C4-2B (cell line): ENCODE measurements at regions not wholly inside any gene's neighbourhood (a gene's known extent, or its start where the extent isn't known, plus 50 kb on each side); places are given as distances from the start of the nearest gene placed in this dataset.

Source experiments
- ZFX ChIP-seq: fragments of 450-650 bp; IDR thresholded peaks from 2 replicates; pipeline ENCODE4 v1.6.1; 2017
- TF ChIP-seq, protein P1 (sequence below): fragments of 450-650 bp; conservative IDR thresholded peaks from 2 replicates; pipeline ENCODE4 v1.5.1; 2017; ENCODE audit warnings: mild to moderate bottlenecking

DNA sequence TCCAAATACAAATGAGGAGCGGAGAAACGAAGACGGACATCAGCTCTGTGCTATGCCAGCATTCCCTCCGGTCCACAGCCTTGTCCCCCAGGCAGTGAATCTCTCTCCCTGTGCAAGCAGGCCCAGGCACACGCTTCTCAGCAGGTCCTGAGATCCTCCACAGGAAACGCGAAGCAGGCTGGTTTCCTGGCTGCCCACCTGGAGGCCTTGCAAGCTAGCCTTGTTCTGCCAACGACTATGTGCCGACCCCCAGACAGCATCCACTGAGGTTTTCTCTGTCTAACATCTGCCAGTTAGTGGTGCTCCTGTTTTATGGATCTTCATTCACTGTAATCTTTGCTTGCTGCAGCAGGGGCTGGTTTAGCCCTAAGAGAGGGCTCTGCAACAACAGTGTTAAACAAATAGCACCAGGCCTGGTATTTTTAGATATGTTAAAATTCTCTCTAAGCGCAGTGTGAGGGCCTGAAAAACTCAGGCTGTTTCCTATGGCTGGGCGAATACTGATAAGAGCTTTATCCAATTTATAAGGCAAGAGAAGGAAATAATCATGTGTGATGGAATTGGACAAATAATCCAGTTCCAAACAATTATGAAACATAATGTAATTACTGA is 386.0 kb upstream of the ARID1B start:
- TF ChIP-seq, protein P1, sequence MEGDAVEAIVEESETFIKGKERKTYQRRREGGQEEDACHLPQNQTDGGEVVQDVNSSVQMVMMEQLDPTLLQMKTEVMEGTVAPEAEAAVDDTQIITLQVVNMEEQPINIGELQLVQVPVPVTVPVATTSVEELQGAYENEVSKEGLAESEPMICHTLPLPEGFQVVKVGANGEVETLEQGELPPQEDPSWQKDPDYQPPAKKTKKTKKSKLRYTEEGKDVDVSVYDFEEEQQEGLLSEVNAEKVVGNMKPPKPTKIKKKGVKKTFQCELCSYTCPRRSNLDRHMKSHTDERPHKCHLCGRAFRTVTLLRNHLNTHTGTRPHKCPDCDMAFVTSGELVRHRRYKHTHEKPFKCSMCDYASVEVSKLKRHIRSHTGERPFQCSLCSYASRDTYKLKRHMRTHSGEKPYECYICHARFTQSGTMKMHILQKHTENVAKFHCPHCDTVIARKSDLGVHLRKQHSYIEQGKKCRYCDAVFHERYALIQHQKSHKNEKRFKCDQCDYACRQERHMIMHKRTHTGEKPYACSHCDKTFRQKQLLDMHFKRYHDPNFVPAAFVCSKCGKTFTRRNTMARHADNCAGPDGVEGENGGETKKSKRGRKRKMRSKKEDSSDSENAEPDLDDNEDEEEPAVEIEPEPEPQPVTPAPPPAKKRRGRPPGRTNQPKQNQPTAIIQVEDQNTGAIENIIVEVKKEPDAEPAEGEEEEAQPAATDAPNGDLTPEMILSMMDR: no peak
- TF ChIP-seq ZFX: no peak
